ENCODE measurements at regions not wholly inside any gene's neighbourhood (a gene's known extent, or its start where the extent isn't known, plus 50 kb on each side); places are given as distances from the start of the nearest gene placed in this dataset.
A peak's percentile ranks its signal among the peaks of the same experiment; 100 is the strongest.

DNA sequence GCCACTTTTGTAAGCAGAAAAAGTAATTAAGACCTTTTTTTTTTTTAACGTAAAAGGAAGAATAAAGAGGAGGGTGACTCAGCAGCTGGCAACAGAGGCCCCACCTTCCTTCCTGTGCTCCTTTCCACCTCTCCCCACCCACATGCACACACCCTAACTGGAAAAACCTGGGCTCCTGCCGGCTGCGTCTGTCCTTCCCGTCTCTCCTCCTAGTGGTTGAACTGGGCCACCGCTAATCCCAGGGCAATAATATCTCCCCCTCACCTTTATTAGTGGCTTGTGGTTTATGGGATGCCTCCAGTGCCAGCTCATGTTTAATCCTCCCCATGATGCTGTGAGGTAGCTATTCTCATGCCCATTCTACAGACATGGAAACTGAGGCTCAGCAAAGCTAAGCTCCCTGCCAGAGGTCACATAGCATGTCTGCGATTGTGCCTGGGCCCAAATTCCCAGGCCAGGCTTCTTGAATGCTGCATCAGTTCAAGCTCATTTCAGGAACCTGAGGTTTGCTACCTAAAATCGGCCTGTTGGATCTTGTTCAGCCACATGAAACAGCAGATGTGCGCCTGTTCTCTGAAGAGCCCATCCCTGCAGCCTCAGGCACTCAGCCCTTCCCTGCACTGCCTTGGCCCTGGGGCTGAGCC, 60.9 kb upstream of the IL17B start (continued):
- TF ChIP-seq ARID4A (CRISPR knock-in tag; IDR thresholded peaks at IDR 0.05; ENCODE audit: borderline replicate concordance) = 0 out of 2 replicates have a peak, but pooled peaks have one; percentile 23
- TF ChIP-seq, protein P1, sequence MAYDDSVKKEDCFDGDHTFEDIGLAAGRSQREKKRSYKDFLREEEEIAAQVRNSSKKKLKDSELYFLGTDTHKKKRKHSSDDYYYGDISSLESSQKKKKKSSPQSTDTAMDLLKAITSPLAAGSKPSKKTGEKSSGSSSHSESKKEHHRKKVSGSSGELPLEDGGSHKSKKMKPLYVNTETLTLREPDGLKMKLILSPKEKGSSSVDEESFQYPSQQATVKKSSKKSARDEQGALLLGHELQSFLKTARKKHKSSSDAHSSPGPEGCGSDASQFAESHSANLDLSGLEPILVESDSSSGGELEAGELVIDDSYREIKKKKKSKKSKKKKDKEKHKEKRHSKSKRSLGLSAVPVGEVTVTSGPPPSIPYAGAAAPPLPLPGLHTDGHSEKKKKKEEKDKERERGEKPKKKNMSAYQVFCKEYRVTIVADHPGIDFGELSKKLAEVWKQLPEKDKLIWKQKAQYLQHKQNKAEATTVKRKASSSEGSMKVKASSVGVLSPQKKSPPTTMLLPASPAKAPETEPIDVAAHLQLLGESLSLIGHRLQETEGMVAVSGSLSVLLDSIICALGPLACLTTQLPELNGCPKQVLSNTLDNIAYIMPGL (CRISPR knock-in tag; IDR thresholded peaks at IDR 0.05; ENCODE audit: borderline replicate concordance in 1 of 2, low read depth in 1 of 2) = peak in 1 of 2 experiments; percentile 37; a peak in 1 of 4 replicates
- 0 out of 2 replicates have a peak, but pooled peaks have one; percentile 12 for TF ChIP-seq HDAC2 (CRISPR knock-in tag; IDR thresholded peaks at IDR 0.05)

DNA sequence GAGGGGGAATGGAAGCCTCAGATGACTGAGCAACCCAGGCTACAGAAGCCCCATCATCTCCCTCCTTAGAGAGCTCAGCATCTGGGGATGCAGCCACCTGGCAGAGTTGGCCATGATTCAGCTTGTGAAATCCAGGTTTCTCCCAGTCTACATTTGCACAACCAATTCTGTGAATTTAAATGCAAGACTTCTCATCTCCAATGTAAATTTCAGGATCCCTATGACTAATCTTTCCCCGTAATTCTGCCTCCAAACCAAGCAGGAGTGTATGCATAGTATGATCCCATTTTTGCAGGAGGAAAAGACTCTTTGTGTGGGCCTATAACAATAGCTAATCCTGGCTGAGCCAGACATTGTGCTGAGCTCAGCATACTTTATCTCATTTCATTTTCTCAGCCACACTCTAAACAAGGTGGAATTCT, 59.6 kb upstream of the IL17B start:
- FAIRE-seq (no peak), DNase-seq (ENCODE audit: low spot score) (no peak), ATAC-seq (no peak)
- no peaks in the 10 kb centered on the region for H4K20me1 ChIP-seq (ENCODE audit: insufficient read depth, low read length)
- POLR2A ChIA-PET = interaction anchor here (2.9 kb wide), 1 partner anchor 113 kb away, joined by 10 read pairs; the partner anchor contains the start of gene CSNK1A1
- no peaks in the 10 kb centered on the region for H3K36me3 ChIP-seq (replicated peaks in 1 of 2; ENCODE audit: control insufficient read depth in 1 of 2, insufficient read depth in 2 of 2, low read length in 2 of 2)
- H3K4me3 ChIP-seq (replicated peaks in 1 of 3; ENCODE audit: insufficient read depth in 1 of 3, low read depth in 2 of 3, low read length in 3 of 3) = no peak overlapping the region
- BruUV-seq (replicated peaks) = no TSS peak
- CTCF ChIA-PET (ENCODE audit: low intra/inter-chr PET ratio, low total read pairs) = no interaction called here
- intact Hi-C loops (cut with micrococcal nuclease; ENCODE audit: unreplicated experiment) (no loop called here), in situ Hi-C loops (cut with HindIII; ENCODE audit: extremely low pct_ligation_motif_present, low pct_unique_long_range_greater_than_20kb) (loop anchor here (10.0 kb wide), 1 partner anchor 54 kb away; no protein-coding TSS in a partner anchor)
- peaks cover 0 to 4% of the 10 kb centered on the region in 2 experiments; a peak in 1 of 5 replicates for H3K27me3 ChIP-seq (ENCODE audit: control insufficient read depth in 1 of 2, insufficient read depth in 2 of 2, low read length in 2 of 2)
- H3K79me2 ChIP-seq (ENCODE audit: insufficient read depth, low read length) = no peaks in the 10 kb centered on the region
- H3K9me3 ChIP-seq (ENCODE audit: low read length) = no peaks in the 10 kb centered on the region
- H3K4me1 ChIP-seq (ENCODE audit: insufficient read depth, low read length) = peaks cover 69% of the 10 kb centered on the region
- H3K9ac ChIP-seq (ENCODE audit: insufficient read depth, low read depth, low read length) = no peak overlapping the region
- 23% methylated on average over 1 of the region's 1 CpG for WGBS (ENCODE audit: low lambda C conversion rate)
- H2AFZ ChIP-seq (ENCODE audit: low read length) = peak overlapping the region; percentile 9
- H3K4me2 ChIP-seq (ENCODE audit: low read depth, low read length) = no peak overlapping the region
- H3K27ac ChIP-seq (ENCODE audit: extremely low read length, insufficient read depth, low read length) = no peak overlapping the region
- no peak for TF ChIP-seq ZNF781 (CRISPR knock-in tag; IDR thresholded peaks at IDR 0.05; ENCODE audit: borderline replicate concordance, not compliant biosample characterization)
- no peak for TF ChIP-seq CENPBD1 (CRISPR knock-in tag; IDR thresholded peaks at IDR 0.05; ENCODE audit: borderline replicate concordance, low read depth)
- no peak for TF ChIP-seq NR2F6 (IDR thresholded peaks at IDR 0.05)
- no peak for TF ChIP-seq NR2F6 (CRISPR knock-in tag; IDR thresholded peaks at IDR 0.05)
- TF ChIP-seq, protein P2, sequence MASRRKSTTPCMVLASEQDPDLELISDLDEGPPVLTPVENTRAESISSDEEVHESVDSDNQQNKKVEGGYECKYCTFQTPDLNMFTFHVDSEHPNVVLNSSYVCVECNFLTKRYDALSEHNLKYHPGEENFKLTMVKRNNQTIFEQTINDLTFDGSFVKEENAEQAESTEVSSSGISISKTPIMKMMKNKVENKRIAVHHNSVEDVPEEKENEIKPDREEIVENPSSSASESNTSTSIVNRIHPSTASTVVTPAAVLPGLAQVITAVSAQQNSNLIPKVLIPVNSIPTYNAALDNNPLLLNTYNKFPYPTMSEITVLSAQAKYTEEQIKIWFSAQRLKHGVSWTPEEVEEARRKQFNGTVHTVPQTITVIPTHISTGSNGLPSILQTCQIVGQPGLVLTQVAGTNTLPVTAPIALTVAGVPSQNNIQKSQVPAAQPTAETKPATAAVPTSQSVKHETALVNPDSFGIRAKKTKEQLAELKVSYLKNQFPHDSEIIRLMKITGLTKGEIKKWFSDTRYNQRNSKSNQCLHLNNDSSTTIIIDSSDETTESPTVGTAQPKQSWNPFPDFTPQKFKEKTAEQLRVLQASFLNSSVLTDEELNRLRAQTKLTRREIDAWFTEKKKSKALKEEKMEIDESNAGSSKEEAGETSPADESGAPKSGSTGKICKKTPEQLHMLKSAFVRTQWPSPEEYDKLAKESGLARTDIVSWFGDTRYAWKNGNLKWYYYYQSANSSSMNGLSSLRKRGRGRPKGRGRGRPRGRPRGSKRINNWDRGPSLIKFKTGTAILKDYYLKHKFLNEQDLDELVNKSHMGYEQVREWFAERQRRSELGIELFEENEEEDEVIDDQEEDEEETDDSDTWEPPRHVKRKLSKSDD (CRISPR knock-in tag; IDR thresholded peaks at IDR 0.05; ENCODE audit: low read depth) = no peak
- TF ChIP-seq, protein P3, sequence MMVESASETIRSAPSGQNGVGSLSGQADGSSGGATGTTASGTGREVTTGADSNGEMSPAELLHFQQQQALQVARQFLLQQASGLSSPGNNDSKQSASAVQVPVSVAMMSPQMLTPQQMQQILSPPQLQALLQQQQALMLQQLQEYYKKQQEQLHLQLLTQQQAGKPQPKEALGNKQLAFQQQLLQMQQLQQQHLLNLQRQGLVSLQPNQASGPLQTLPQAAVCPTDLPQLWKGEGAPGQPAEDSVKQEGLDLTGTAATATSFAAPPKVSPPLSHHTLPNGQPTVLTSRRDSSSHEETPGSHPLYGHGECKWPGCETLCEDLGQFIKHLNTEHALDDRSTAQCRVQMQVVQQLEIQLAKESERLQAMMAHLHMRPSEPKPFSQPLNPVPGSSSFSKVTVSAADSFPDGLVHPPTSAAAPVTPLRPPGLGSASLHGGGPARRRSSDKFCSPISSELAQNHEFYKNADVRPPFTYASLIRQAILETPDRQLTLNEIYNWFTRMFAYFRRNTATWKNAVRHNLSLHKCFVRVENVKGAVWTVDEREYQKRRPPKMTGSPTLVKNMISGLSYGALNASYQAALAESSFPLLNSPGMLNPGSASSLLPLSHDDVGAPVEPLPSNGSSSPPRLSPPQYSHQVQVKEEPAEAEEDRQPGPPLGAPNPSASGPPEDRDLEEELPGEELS (CRISPR knock-in tag; IDR thresholded peaks at IDR 0.05) = no peak
